Stomach (tissue), 8 donors: ENCODE measurements at regions not wholly inside any gene's neighbourhood (a gene's known extent, or its start where the extent isn't known, plus 50 kb on each side); places are given as distances from the start of the nearest gene placed in this dataset.

Experiments used
- DNase-seq, 2 donors: peaks; one replicate each; pipeline versions ENCODE4 v3.0.0 to v3.0.0-alpha.2; 2013 to 2019
- H3K27ac ChIP-seq, 5 donors: fragments of 200-600 bp in 4 of 5; sonication (generic) in 4 of 5; one replicate each; pipeline ENCODE4 v1.5.1; 2013 to 2019; ENCODE audit warnings: mild to moderate bottlenecking in 1 of 5, moderate library complexity in 1 of 5
- H3K27me3 ChIP-seq, 3 donors: fragments of 200-600 bp; sonication (generic); one replicate each; pipeline ENCODE4 v1.5.1; 2017 to 2019; ENCODE audit warnings: mixed run types in 1 of 3
- H3K36me3 ChIP-seq, 4 donors: fragments of 200-600 bp; sonication (generic); 1 replicate in 3 of 4; 2 replicates in 1 of 4; pipeline ENCODE4 v1.5.1; 2016 to 2019
- H3K4me1 ChIP-seq, 4 donors: fragments of 200-600 bp; sonication (generic); one replicate each; pipeline ENCODE4 v1.5.1; 2016 to 2019
- H3K4me3 ChIP-seq, 4 donors: fragments of 200-600 bp; sonication (generic) in 3 of 4; one replicate each; pipeline ENCODE4 v1.5.1; 2016 to 2019; ENCODE audit warnings: mild to moderate bottlenecking in 1 of 4
- H3K9me3 ChIP-seq, 4 donors: fragments of 200-600 bp; sonication (generic); one replicate each; pipeline ENCODE4 v1.5.1; 2016 to 2019
- CTCF ChIP-seq, 7 experiments: fragments of 450-650 bp in 4 of 7; fragments of 200-600 bp in 3 of 7; sonication (generic) in 3 of 7; IDR thresholded peaks; one replicate each; pipeline ENCODE4 v1.5.1; 2016 to 2019; ENCODE audit warnings: antibody characterized with exemption in 7 of 7, control low read depth in 2 of 7, mild to moderate bottlenecking in 1 of 7
- EP300 ChIP-seq: sonication (generic); formaldehyde crosslinking; IDR thresholded peaks from one replicate; pipeline ENCODE4 v1.6.1; 2017; ENCODE audit warnings: antibody characterized with exemption
- POLR2A ChIP-seq, 4 donors: fragments of 450-650 bp; IDR thresholded peaks; one replicate each; pipeline ENCODE4 v1.6.1; 2016; ENCODE audit warnings: antibody characterized with exemption in 4 of 4, control low read depth in 2 of 4, mild to moderate bottlenecking in 1 of 4, moderate library complexity in 1 of 4
- POLR2AphosphoS5 ChIP-seq, 3 donors: sonication (generic); formaldehyde crosslinking; IDR thresholded peaks; one replicate each; pipeline ENCODE4 v1.6.1; 2016; ENCODE audit warnings: antibody characterized with exemption in 3 of 3
- WGBS, 5 donors: extraction: QIAGEN DNeasy Blood & Tissue Kit in 3 of 5; methylation state at CpG; one replicate each; pipeline versions ENCODE4 v1.1.5 to v1.1.7; 2013 to 2018; 5-methylcytosine and 5-hydroxymethylcytosine counted together
- intact Hi-C: fragments of 100-400 bp; cut with DNase I; formaldehyde crosslinking; loops from one replicate; pipeline ENCODE4 v1.15.1; 2023; ENCODE audit warnings: low total_unique reads
- donor health status: healthy with polysubstance abuse.
- donor health status: Bipolar disorder and iron deficiency.
- donor health status: healthy.

- WGBS, 5 donors: 30 to 62% (median 42%) methylated on average over 2 of the region's 2 CpGs
- no peak overlapping the region for H3K4me3 ChIP-seq
- intact Hi-C loops: no loop called here
- H3K36me3 ChIP-seq: no peaks in the 10 kb centered on the region
- H3K9me3 ChIP-seq: peaks cover 0 to 9% (median 0%) of the 10 kb centered on the region in 4 donors
- no peak overlapping the region for H3K27ac ChIP-seq
- no peak for TF ChIP-seq CTCF (IDR thresholded peaks at IDR 0.05)
- TF ChIP-seq EP300: no peak
- no peak for TF ChIP-seq POLR2AphosphoS5 (IDR thresholded peaks at IDR 0.05)
- no peak for TF ChIP-seq POLR2A (IDR thresholded peaks at IDR 0.05)
- H3K4me1 ChIP-seq: no peaks in the 10 kb centered on the region
- H3K27me3 ChIP-seq: no peaks in the 10 kb centered on the region
- no peak for DNase-seq
Measured at GRCh38 chr4:11118513-11118912, 310.2 kb downstream of the HS3ST1 start.

- WGBS, 5 donors: 60 to 87% (median 77%) methylated on average over 8 of the region's 8 CpGs
- DNase-seq: no peak
- intact Hi-C loops: no loop called here
- Histone ChIP-seq H3K4me1 (no peaks in the 10 kb centered on the region), H3K36me3 (no peaks in the 10 kb centered on the region), H3K9me3 (peaks cover 0 to 3% (median 0%) of the 10 kb centered on the region in 4 donors), H3K27me3 (no peaks in the 10 kb centered on the region), H3K4me3 (no peak overlapping the region), H3K27ac (no peak overlapping the region)
- TF ChIP-seq CTCF (IDR thresholded peaks at IDR 0.05): no peak
- no peak for TF ChIP-seq POLR2A (IDR thresholded peaks at IDR 0.05)
- no peak for TF ChIP-seq EP300
- no peak for TF ChIP-seq POLR2AphosphoS5 (IDR thresholded peaks at IDR 0.05)
Measured at GRCh38 chr4:11116940-11117339, 311.8 kb downstream of the HS3ST1 start.

GRCh38 chr4:11111876-11112275 lies 316.8 kb downstream of the HS3ST1 start:
- intact Hi-C loops: no loop called here
- peak in 1 of 2 donors; percentile 36 for DNase-seq
- H3K4me3 ChIP-seq: no peak overlapping the region
- TF ChIP-seq POLR2AphosphoS5 (IDR thresholded peaks at IDR 0.05) (no peak), POLR2A (IDR thresholded peaks at IDR 0.05) (no peak), EP300 (no peak)
- H3K27me3 ChIP-seq: no peaks in the 10 kb centered on the region
- 14 to 31% (median 23%) methylated on average over 2 of the region's 2 CpGs for WGBS, 5 donors
- H3K4me1 ChIP-seq: peaks cover 0 to 6% (median 5%) of the 10 kb centered on the region in 4 donors
- no peak overlapping the region for H3K27ac ChIP-seq
- no peaks in the 10 kb centered on the region for H3K36me3 ChIP-seq
- H3K9me3 ChIP-seq: no peaks in the 10 kb centered on the region

- intact Hi-C loops: no loop called here
- TF ChIP-seq CTCF (IDR thresholded peaks at IDR 0.05) (no peak), POLR2A (IDR thresholded peaks at IDR 0.05) (no peak), EP300 (no peak), POLR2AphosphoS5 (IDR thresholded peaks at IDR 0.05) (no peak)
Measured at GRCh38 chr4:11111370-11111769, 317.3 kb downstream of the HS3ST1 start.

GRCh38 chr4:11106759-11107158 lies 321.9 kb downstream of the HS3ST1 start:
- TF ChIP-seq POLR2A (IDR thresholded peaks at IDR 0.05) (no peak), CTCF (IDR thresholded peaks at IDR 0.05) (no peak), POLR2AphosphoS5 (IDR thresholded peaks at IDR 0.05) (no peak)
- Histone ChIP-seq H3K36me3 (no peaks in the 10 kb centered on the region), H3K27ac (no peak overlapping the region), H3K27me3 (no peaks in the 10 kb centered on the region), H3K4me1 (peaks cover 0 to 10% (median 5%) of the 10 kb centered on the region in 4 donors), H3K9me3 (no peaks in the 10 kb centered on the region), H3K4me3 (no peak overlapping the region)
- WGBS, 5 donors: 32 to 56% (median 50%) methylated on average over 2 of the region's 2 CpGs
- intact Hi-C loops: no loop called here
- DNase-seq: no peak

More at GRCh38 chr4:11111370-11111769, 317.3 kb downstream of the HS3ST1 start:
- Histone ChIP-seq H3K9me3 (no peaks in the 10 kb centered on the region), H3K4me3 (no peak overlapping the region), H3K27ac (no peak overlapping the region), H3K27me3 (no peaks in the 10 kb centered on the region), H3K4me1 (peaks cover 0 to 10% (median 5%) of the 10 kb centered on the region in 4 donors), H3K36me3 (no peaks in the 10 kb centered on the region)
- no peak for DNase-seq
- 40 to 58% (median 43%) methylated on average over 2 of the region's 2 CpGs for WGBS, 5 donors
